Upper lobe of left lung (tissue), 6 donors: ENCODE measurements at regions not wholly inside any gene's neighbourhood (a gene's known extent, or its start where the extent isn't known, plus 50 kb on each side); places are given as distances from the start of the nearest gene placed in this dataset.

ENCODE experiments used
- ATAC-seq, 2 donors: fragments of 200-7000 bp; cut with Tn5 transposase; one replicate each; pipeline ENCODE4 v1.9.1; 2022; ENCODE audit warnings: mild to moderate bottlenecking in 2 of 2, moderate library complexity in 2 of 2; ENCODE audit not compliant: low FRiP score in 2 of 2
- DNase-seq, 2 donors: peaks; one replicate each; pipeline ENCODE4 v3.0.0-alpha.2; 2019 to 2020
- H3K27ac ChIP-seq, 4 donors: fragments of 200-600 bp; sonication (generic); one replicate each; pipeline ENCODE4 v1.5.1; 2016 to 2019
- H3K27me3 ChIP-seq, 4 donors: fragments of 200-600 bp; sonication (generic); one replicate each; pipeline ENCODE4 v1.5.1; 2017 to 2019
- H3K36me3 ChIP-seq, 4 donors: fragments of 200-600 bp; sonication (generic); one replicate each; pipeline ENCODE4 v1.5.1; 2016 to 2019
- H3K4me1 ChIP-seq, 4 donors: fragments of 200-600 bp; sonication (generic); one replicate each; pipeline ENCODE4 v1.5.1; 2018 to 2019
- H3K4me3 ChIP-seq, 4 donors: fragments of 200-600 bp; sonication (generic); one replicate each; pipeline ENCODE4 v1.5.1; 2017 to 2019; ENCODE audit warnings: mild to moderate bottlenecking in 2 of 4, moderate library complexity in 1 of 4
- H3K9me3 ChIP-seq, 4 donors: fragments of 200-600 bp; sonication (generic); one replicate each; pipeline ENCODE4 v1.5.1; 2018 to 2019
- EP300 ChIP-seq, 4 donors: sonication (generic); formaldehyde crosslinking; IDR thresholded peaks; one replicate each; pipeline ENCODE4 v1.5.1; 2017; ENCODE audit warnings: antibody characterized with exemption in 4 of 4, control low read depth in 2 of 4
- POLR2A ChIP-seq, 4 donors: fragments of 450-650 bp; IDR thresholded peaks; one replicate each; pipeline ENCODE4 v1.5.1; 2016 to 2017; ENCODE audit warnings: antibody characterized with exemption in 4 of 4, mild to moderate bottlenecking in 2 of 4
- POLR2AphosphoS5 ChIP-seq, 2 donors: sonication (generic); formaldehyde crosslinking; IDR thresholded peaks; one replicate each; pipeline ENCODE4 v1.5.1; 2017; ENCODE audit warnings: antibody characterized with exemption in 2 of 2
- WGBS, 2 donors: methylation state at CpG; one replicate each; pipeline ENCODE4 v1.1.5; 2017 to 2018; 5-methylcytosine and 5-hydroxymethylcytosine counted together
- TF ChIP-seq, protein P1 (sequence below), 6 experiments: fragments of 450-650 bp in 4 of 6; fragments of 200-600 bp in 2 of 6; sonication (generic) in 2 of 6; IDR thresholded peaks; one replicate each; pipeline ENCODE4 v1.5.1; 2016 to 2019; ENCODE audit warnings: antibody characterized with exemption in 6 of 6
- donor health status: DM: no; HTN: no; CAD: no; lungs with moderate emphysema.
- donor health status: DM: no; HTN: yes; CAD: no; lungs with severe emphysema.

DNA sequence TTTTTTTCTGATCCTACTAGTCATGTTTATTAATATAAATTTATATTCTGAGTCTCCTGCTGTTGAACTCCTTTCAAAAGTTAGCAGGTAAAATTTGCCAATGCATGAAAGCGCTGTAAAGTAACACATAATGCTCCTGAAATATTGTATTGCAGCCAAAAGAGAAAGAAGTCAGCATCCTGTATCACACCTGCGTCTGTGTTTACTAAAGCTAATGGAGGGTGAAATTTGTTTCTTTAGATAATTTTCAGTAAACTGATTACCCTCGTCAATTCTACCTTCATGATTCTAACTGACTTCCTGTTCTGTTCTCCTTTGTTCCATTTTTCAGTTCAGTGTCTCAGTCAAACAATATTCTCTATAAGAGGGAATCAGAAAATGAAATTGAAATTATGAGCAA is 415.4 kb downstream of the CDH9 start:
- ATAC-seq (no peak), DNase-seq (no peak)
- Histone ChIP-seq H3K9me3 (no peaks in the 10 kb centered on the region), H3K4me3 (no peak overlapping the region), H3K36me3 (no peaks in the 10 kb centered on the region), H3K4me1 (no peaks in the 10 kb centered on the region), H3K27ac (no peak overlapping the region), H3K27me3 (no peaks in the 10 kb centered on the region)
- TF ChIP-seq POLR2A (IDR thresholded peaks at IDR 0.05) (no peak), POLR2AphosphoS5 (IDR thresholded peaks at IDR 0.05) (no peak), EP300 (IDR thresholded peaks at IDR 0.05) (no peak)
- TF ChIP-seq, protein P1, sequence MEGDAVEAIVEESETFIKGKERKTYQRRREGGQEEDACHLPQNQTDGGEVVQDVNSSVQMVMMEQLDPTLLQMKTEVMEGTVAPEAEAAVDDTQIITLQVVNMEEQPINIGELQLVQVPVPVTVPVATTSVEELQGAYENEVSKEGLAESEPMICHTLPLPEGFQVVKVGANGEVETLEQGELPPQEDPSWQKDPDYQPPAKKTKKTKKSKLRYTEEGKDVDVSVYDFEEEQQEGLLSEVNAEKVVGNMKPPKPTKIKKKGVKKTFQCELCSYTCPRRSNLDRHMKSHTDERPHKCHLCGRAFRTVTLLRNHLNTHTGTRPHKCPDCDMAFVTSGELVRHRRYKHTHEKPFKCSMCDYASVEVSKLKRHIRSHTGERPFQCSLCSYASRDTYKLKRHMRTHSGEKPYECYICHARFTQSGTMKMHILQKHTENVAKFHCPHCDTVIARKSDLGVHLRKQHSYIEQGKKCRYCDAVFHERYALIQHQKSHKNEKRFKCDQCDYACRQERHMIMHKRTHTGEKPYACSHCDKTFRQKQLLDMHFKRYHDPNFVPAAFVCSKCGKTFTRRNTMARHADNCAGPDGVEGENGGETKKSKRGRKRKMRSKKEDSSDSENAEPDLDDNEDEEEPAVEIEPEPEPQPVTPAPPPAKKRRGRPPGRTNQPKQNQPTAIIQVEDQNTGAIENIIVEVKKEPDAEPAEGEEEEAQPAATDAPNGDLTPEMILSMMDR (IDR thresholded peaks at IDR 0.05), result no peak
- WGBS, 2 donors, result 64 to 70% methylated on average over 3 of the region's 3 CpGs

GRCh38 chr5:26610577-26610976 is 427.8 kb downstream of the CDH9 start:
- TF ChIP-seq EP300 (IDR thresholded peaks at IDR 0.05) (no peak), POLR2A (IDR thresholded peaks at IDR 0.05) (no peak), POLR2AphosphoS5 (IDR thresholded peaks at IDR 0.05) (no peak)
- TF ChIP-seq, protein P1 (IDR thresholded peaks at IDR 0.05), result no peak
- Histone ChIP-seq H3K4me1 (no peaks in the 10 kb centered on the region), H3K36me3 (no peaks in the 10 kb centered on the region), H3K4me3 (no peak overlapping the region), H3K9me3 (no peaks in the 10 kb centered on the region), H3K27me3 (no peaks in the 10 kb centered on the region), H3K27ac (no peak overlapping the region)
- WGBS, 2 donors, result 67 to 76% methylated on average over 1 of the region's 1 CpG
- ATAC-seq, result no peak
- no peak for DNase-seq

- WGBS, 2 donors, result 82 to 83% methylated on average over 1 of the region's 1 CpG
Observed at GRCh38 chr5:26601563-26601962, 436.8 kb downstream of the CDH9 start.

DNA sequence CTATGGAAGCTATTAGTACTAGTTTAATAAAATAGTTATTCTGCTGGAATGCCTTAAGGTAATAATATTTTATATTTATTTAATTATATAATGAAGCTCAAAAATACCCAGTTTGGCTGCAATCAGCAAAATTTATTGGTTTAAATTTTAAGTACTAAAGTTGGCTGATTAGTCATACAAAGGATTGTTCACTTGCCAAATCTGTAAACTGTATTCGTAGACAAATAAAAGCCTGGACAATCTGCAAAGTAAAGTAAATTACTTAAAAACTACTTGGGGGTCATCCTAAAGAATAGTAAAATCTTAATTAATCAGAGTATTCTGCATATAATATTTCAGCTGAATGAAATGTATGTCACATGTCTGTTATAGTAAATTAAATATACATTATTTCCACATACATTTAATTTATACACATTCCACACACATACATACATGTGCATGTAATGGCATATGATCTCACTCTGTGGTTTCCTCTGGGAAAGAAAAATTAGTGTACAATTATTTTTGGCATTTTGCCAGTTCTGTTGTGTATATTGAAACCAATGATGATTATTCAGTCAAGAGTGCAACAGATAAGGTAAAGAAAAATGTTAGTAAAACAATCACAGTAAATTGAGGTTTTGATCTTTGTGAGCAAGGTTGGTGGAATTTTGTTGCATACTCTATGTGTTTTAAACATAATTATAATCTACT is 455.9 kb downstream of the CDH9 start:
- WGBS, 2 donors, result 65 to 78% methylated on average over 1 of the region's 1 CpG
- TF ChIP-seq, protein P1 (IDR thresholded peaks at IDR 0.05), result no peak
- TF ChIP-seq POLR2AphosphoS5 (IDR thresholded peaks at IDR 0.05) (no peak), EP300 (IDR thresholded peaks at IDR 0.05) (no peak), POLR2A (IDR thresholded peaks at IDR 0.05) (no peak)
- Histone ChIP-seq H3K9me3 (no peaks in the 10 kb centered on the region), H3K27ac (no peak overlapping the region), H3K27me3 (no peaks in the 10 kb centered on the region), H3K4me1 (no peaks in the 10 kb centered on the region), H3K36me3 (no peaks in the 10 kb centered on the region), H3K4me3 (no peak overlapping the region)
- DNase-seq, result no peak
- ATAC-seq, result no peak

More at GRCh38 chr5:26601563-26601962, 436.8 kb downstream of the CDH9 start:
- no peak for ATAC-seq
- Histone ChIP-seq H3K9me3 (no peaks in the 10 kb centered on the region), H3K36me3 (no peaks in the 10 kb centered on the region), H3K4me1 (no peaks in the 10 kb centered on the region), H3K27ac (no peak overlapping the region), H3K27me3 (no peaks in the 10 kb centered on the region), H3K4me3 (no peak overlapping the region)
- TF ChIP-seq POLR2A (IDR thresholded peaks at IDR 0.05) (no peak), EP300 (IDR thresholded peaks at IDR 0.05) (no peak), POLR2AphosphoS5 (IDR thresholded peaks at IDR 0.05) (no peak)
- TF ChIP-seq, protein P1 (IDR thresholded peaks at IDR 0.05), result no peak
- no peak for DNase-seq

- WGBS, 2 donors, result 85 to 94% methylated on average over 2 of the region's 2 CpGs
Observed at GRCh38 chr5:26579712-26580111, 458.7 kb downstream of the CDH9 start.

More at GRCh38 chr5:26579712-26580111, 458.7 kb downstream of the CDH9 start:
- no peak for DNase-seq
- H3K9me3 ChIP-seq, result no peaks in the 10 kb centered on the region
- ATAC-seq, result no peak
- H3K4me1 ChIP-seq, result no peaks in the 10 kb centered on the region
- H3K27ac ChIP-seq, result no peak overlapping the region
- no peak for TF ChIP-seq POLR2AphosphoS5 (IDR thresholded peaks at IDR 0.05)
- TF ChIP-seq, protein P1 (IDR thresholded peaks at IDR 0.05), result no peak
- TF ChIP-seq EP300 (IDR thresholded peaks at IDR 0.05), result no peak
- TF ChIP-seq POLR2A (IDR thresholded peaks at IDR 0.05), result no peak
- H3K27me3 ChIP-seq, result no peaks in the 10 kb centered on the region
- no peaks in the 10 kb centered on the region for H3K36me3 ChIP-seq
- no peak overlapping the region for H3K4me3 ChIP-seq
